GM19025 (cell line): ENCODE measurements at regions not wholly inside any gene's neighbourhood (a gene's known extent, or its start where the extent isn't known, plus 50 kb on each side); places are given as distances from the start of the nearest gene placed in this dataset.
"Not testable (repeated sequence)": the region's sequence is repeated elsewhere in the genome, so short reads cannot be mapped to it uniquely, and the experiment has no call there.

Source experiments
- ATAC-seq: cut with Tn5 transposase; IDR thresholded peaks from one replicate; pipeline ENCODE4 v1.9.1; 2021; ENCODE audit warnings: mild to moderate bottlenecking, low read depth, moderate library complexity; ENCODE audit not compliant: unreplicated experiment

DNA sequence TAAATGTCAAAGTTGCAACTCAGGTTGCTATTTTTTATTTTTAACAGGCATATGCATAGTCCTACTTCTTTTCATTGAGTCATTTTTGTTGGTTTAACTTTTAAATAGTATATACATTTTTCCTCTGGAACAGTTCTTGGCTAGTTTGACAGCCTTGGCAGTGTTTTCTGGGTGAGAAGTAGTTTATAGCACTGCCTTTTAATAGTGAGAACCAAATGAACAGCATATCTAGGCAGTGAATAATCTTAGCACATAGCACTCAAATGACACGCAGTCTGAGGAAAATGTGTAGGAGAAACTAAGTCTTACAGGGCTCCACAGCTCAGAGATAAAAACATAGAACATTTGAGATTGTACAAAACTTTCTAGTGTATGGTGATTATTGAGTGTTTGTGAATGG lies 265.5 kb upstream of the POT1 start:
- ATAC-seq, result no peak

DNA sequence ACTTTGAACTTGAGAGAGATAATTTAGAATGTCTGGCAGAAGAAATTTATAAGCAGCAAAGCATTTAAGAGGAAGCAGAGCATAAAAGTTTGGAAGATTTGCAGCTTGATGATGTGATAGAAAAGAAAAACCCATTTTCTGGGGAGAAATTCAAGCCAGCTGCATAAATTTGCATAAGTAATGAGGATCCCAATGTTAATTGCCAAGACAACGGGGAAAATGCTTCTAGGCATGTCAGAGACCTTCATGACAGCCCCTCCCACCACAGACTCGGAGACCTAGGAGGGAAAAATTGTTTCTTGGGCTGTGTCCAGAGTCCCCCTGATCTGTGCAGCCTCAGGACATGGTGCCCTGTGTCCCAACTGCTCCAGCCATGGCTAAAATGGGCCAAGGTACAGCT lies 263.6 kb upstream of the POT1 start:
- ATAC-seq, result no peak

DNA sequence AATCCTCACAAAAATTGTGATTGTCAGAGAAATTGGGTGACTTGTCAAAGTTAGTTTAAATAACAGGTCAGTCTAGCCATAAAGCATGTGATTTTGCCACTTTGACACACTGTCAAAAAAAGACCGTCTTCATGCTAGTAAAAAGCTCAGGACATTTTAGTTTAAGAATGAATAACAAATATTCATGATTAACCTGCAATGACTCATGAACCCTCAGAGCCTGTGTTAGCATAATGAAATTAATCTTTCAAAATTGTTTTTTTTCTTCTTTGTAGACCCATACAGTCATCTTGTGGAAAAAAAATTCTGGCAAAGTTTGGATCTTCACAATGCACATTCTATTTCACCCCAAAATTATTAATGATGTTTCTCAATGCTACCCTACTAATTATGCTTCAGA lies 255.2 kb upstream of the POT1 start:
- no peak for ATAC-seq

DNA sequence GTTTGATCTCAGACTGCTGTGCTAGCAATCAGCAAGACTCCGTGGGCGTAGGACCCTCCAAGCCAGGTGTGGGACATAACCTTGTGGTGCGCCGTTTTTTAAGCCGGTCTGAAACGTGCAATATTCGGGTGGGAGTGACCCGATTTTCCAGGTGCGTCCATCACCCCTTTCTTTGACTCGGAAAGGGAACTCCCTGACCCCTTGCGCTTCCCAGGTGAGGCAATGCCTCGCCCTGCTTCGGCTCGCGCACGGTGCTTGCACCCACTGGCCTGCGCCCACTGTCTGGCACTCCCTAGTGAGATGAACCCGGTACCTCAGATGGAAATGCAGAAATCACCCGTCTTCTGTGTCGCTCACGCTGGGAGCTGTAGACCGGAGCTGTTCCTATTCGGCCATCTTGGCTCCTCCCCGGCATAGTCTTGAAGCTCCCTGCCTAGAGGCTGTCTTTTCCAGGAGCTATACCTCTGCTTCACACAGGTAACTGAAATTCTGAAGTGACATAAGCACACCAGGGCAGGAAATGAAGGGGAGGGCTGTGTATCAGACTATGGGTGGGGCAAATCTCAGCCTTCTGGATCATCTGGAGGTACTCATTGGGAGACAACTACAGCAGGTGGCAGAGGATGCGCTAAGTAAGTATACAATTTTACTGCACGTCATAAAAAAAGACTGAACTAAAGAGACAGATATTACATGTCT lies 252.1 kb upstream of the POT1 start:
- ATAC-seq, result not testable (repeated sequence)

DNA sequence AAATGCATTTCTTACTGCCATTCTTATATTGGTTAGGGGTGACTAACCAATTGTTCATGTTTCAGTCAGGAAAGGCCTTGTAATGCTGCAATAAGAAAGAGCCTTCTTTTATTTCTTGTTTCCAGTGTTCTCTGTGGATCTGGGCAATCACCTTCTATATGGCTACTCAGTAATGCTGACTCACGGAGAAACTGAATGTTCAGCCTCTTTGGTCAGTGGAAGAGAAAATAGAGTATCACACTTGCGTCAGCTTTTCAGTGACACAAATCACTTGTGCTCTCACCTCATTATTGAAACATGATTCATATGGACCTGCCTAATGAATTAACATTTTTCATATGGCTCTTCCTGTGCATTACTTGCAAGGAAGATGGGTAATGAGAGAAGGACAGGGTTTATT lies 243.9 kb upstream of the POT1 start:
- ATAC-seq, result no peak

DNA sequence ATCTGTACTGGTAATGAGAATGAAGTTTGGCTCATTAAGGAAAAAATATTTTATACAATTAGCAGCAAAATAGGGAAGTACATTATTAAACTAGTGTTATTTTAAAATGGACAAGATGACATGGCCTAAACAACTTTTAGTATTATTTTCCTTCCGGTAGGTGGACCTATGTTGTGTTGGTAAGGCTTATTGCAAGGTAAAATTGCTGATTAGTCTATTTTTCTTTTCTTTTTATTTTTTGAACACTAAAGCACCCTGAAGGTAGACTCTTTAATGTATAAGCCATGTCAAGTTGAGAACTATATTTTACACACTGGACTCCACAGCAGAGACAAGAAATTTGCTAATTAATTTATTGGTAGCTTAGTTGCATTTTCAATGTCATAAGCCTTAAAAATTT lies 239.5 kb upstream of the POT1 start:
- ATAC-seq, result no peak

DNA sequence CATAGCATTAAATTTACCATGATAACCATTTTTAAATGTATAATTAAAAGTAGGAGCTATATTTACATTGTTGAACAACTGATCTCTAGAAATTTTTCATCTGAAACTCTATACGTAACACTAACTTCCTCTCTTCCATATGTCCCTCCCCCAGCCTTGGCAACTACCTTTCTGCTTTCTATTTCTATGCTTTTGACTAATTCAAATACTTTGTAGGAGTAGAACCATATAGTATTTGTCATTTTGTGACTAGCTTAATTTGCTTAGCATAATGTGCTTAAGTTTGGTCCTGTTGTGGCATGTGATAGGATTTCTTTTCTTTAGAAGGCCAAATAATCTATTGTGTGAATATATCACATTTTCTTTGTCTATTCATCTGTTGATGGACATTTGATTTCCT lies 225.3 kb upstream of the POT1 start:
- no peak for ATAC-seq

DNA sequence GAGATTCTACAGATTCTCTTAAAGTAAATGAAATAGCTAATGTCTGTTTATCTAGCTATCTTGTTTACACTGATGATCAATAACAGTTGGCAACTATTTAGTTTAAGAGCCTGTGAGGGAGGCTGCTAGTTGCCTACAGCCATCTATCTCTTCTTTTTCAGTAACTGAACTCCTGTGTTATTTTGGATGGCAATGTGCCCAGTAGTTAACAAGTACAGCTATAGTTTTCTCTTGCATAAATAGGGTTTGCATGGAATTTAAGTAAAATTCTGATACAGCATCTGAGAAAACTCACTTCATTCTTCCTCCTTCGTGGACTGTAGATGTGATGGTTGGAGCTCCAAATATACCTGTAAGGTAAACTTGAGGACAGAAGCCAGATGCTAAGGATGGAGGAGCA lies 219.5 kb upstream of the POT1 start:
- no peak for ATAC-seq

DNA sequence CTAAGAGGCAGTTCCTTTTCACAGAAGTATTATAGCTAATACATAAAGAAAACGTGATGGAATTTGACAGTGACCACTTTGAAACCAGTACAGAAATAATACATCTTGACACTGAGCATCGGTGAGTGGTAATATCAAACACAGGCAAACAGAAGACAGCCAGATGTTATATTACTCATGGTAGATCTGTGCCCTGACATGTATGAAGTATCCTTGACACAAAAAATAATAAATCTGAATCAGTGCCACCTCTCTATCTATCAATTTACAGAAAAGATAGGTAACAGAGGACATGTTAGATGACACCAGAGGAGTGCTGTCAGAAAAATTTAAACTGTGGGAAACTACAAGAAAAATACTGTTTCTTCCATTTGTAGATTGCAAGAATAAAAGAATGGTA lies 217.4 kb upstream of the POT1 start:
- no peak for ATAC-seq

DNA sequence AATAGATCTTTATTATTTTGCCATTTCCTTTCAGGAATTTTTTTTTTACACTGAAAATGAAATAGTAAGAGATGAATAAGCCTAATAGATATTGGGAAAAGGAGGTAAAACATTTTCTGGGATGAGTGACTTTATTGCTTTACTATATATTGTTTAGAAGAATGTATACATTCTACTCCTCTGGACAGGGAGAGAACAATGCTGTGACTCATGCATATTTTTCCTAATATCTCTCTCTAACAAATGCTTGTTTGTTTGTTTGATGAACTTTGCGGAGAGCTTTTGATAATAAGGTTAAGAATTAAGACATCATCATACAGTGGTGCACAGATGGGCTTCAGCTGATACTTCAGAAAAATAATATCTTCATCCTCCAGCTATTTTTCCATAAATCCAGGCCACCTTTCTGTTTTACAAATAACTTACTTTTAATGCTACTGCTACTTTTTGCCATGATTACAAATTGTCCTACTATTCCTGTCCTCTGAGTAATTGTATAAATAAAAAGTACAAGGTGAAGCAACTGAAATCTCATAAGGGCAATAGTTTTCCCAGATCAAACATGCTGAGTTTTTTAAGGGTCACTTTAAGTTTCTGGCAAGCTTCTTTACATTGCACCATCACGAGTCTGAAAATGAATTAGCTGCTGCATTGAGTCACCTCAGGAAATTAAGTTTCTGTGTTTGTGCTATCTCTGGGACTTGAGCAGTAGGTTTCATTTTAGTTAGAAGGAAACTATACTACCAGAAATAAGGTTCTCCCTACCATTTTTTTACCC lies 207.3 kb upstream of the POT1 start:
- no peak for ATAC-seq

DNA sequence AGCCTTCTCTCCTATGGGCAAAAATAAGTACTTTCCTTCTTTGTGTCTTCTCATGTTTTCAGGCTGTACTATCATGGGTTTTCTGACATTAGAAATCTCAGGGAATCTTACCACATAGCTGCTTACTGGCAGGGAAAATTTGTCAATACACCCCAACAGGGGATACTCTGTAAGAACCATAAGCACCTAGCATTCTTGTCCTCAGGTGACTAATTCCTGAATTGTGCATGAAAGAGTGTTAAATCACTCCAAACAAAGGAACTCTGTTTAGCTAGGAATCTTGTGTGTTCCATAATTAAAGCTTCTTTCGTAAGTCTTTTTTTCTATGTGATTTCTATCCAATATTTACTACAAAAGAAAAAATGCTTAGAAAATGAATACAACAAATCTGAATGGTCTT lies 206.7 kb upstream of the POT1 start:
- no peak for ATAC-seq

DNA sequence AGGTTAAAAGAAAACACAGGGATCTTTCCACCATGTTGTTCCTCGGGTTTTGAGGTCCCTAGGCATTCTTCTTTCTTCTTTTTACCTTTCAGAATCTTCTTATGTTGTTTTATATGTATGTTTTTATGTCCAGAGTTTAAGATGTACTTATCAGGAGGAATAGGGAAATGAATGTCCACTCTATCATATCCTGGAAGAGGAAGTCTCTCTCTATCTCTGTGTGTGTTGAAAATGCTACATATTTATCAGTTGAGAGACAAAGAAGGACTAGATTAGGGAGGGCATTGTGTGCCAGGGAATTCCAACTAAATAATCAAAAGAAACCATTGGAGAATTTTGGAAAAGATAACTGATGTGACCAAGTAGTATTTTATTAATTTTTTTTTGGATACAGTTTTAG lies 200.5 kb upstream of the POT1 start:
- ATAC-seq, result no peak

DNA sequence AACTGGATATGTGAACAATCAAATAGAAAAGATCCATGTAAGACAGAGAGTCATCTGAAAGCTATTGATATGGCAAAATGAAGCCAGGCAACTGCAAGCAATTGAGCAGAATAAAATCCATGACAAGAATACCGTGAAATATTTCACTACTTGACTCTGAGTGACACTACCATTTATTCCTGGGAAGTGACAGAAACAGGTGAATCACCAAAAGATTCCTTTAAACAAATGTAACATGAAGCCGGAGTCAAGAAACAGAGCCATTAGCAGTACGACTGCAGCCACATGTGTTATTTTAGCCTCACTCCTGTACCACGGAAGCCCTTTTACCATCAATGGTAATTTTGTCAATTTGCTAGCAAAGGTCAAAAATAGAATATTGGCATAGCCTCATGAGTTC lies 197.7 kb upstream of the POT1 start:
- ATAC-seq, result no peak

DNA sequence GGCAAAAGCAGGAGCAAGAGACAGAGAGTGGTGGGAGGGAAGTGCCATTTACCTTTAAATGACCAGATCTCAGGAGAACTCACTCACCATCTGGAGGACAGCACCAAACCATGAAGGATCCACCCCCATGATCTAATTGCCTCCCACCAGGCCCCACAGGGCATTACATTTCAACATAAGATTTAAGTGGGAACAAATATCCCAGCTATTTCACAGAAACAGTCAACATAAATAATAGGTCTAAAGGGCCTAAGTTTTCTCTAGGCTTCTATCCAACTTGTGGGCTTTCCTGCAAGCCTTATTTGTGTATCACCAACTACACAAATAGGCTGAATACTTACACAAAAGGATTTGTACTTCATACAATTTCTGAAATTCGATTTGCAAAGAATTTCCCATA lies 196.8 kb upstream of the POT1 start:
- ATAC-seq, result no peak

DNA sequence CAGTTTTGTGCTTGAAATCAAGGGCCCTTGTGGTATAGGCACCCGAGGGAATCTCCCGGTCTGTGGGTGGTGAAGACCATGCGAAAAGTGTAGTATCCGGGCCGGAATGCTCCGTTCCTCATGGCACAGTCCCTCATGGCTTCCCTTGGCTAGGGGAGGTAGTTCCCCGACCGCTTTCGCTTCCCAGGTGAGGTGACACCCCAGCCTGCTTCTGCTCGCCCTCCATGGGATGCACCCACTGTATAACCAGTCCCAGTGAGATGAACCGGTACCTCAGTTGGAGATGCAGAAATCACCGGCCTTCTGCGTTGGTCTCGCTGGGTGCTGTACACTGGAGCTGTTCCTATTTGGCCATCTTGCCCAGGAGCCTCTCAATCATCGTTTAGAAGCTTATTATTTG lies 195.7 kb upstream of the POT1 start:
- no peak for ATAC-seq

DNA sequence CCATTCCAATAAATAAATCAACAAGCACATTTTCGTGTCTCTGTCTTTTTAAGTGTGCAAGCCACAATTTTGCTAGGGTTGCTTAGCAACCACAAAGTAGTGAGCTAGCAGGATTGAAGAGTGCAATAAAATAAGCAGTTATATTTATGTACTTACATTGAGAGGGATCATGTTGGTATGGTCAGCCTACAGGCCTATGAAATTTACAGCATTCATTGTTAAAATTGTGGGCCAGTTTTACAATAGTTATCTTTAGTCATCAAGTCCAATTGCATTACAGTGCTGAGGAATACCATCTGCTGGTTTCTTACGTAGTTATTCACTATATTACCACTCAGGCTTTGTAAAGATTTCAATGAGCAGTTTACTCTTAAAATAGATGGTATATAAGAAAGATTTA lies 192.5 kb upstream of the POT1 start:
- ATAC-seq, result no peak

DNA sequence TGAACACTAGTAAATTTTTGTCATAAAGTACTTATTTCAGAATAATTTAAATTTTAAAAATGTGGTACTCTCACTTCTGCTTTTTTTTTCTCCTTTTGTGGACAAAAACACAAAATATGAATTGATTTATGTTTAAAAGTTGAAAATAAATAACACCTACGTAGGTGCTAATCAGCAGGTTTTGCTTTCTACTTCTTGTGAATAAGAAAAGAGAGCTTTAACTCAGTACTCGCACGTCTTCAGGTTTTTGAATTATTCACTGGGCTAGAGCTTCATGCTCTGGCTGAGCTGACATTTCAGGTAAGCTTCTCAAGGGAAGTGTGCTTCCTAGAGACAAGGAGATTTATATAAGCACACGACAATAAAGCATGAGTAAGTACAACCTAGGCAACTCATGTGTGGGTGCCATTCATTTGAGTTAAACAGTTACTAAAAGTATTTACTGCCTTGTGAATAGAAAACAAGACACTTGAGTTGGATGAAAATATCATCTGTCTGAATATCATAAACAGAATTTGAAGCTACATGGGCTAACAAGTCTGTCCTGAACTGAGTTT lies 190.0 kb upstream of the POT1 start:
- no peak for ATAC-seq

DNA sequence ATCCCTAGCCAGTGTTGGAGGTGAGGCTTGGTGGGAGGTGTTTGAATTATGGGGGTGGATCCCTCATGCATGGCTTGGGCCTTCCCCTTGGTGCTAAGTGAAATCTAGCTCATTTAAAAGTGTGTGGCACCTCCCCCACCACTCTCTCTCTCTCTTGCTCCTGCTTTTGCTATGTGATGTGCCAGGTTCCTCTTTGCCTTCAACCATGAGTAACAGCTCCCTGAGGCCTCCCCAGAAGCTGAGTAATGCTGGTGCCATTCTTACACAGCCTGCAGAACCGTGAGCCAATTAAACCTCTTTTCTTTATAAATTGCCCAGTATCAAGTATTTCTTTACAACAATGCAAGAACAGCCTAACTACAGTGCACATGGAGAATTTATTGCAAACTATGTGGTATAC lies 188.8 kb upstream of the POT1 start:
- no peak for ATAC-seq

DNA sequence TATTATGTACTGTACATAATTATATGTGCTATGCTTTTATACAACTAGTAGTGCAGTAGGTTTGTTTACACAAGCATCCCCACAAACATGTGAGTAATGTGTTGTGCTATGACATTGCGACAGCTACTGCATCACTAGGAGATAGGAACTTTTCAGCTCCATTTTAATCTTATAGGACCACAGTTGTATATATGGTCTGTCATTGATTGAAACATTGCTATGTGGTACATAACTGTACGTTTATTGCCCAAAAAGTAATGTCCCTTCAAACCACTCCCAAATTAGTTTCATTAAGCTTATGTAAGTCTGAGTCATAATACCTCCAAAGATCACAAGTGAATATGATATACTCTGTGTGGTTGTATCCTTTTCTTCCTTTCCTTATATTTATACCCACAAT lies 183.2 kb upstream of the POT1 start:
- ATAC-seq, result no peak

DNA sequence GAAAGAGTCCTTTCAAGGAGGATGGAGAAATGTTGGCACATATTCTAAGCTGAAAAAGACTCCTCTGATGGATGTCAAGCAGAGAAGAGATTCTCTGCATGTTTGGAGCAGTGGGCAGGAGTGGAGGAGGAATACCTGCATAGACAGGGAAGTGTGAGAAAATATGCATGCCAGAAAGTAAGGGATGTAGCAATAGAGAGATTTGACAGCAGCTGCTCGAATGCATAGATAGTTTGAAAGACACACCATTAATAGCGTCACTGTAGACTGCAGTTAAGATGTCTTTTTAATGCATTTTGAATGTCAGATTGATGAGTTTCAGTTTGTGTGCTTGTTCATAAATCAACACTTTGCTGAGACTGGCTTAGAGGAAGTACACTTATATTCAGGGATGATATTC lies 169.9 kb upstream of the POT1 start:
- ATAC-seq, result no peak

DNA sequence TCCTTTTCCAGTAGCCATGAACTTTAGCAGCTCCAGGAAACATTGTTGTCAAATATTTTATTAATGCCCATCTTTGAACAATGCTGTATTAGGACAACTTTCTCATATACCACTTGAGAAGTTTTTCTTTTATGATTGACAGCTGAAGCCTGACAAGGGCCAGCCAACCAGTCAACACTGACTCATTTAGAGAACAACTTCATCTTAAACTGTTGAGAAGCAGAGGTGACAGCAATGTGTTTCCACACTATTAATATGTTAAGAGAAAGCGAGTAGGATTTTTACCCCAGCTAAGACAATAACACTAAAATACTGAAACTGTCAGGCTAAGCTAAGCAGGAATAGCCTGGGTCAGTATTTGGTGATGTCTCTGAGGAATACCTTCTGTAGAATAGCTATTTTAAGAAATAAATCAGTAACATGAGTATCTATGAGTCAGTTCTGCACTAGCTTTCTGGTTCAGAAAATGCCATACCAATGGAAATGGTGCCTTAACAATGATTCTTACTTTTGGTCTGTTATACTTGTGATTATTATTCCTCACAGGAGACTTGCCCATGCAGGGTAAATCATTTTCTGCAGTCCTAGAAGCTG lies 168.8 kb upstream of the POT1 start:
- peak; percentile 75 for ATAC-seq

DNA sequence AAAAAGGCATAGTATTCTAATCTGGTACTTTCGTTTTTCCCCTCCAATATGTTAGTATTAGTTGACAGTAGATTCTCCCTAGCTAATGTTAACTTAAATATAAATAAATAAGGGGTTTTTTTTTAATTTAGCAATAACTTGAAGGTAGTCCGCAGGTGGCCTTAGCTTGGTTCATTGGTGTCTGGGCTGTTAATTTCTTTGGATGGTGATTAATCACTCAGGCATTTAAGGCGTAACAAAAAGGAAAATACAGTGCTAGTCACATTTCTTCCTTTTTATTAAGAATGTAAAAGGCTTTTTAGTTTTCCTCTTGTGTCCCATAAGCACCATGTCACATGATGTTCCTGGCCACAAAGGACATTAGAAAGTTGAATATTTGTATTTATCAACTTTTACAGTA lies 161.0 kb upstream of the POT1 start:
- ATAC-seq, result no peak
